NCI-H526 treated with DMSO at 0.1 percent for 48 hours (cell line): ENCODE measurements at regions not wholly inside any gene's neighbourhood (a gene's known extent, or its start where the extent isn't known, plus 50 kb on each side); places are given as distances from the start of the nearest gene placed in this dataset.
"Not testable (repeated sequence)": the region's sequence is repeated elsewhere in the genome, so short reads cannot be mapped to it uniquely, and the experiment has no call there.

ENCODE experiments used
- DNase-seq: peaks from one replicate; lab custom pipeline; 2025; lab: John Stamatoyannopoulos, UW

GRCh38 chr11:109939166-109939810 lies 153.9 kb upstream of the ZC3H12C start:
- peak; percentile 96 for DNase-seq

DNA sequence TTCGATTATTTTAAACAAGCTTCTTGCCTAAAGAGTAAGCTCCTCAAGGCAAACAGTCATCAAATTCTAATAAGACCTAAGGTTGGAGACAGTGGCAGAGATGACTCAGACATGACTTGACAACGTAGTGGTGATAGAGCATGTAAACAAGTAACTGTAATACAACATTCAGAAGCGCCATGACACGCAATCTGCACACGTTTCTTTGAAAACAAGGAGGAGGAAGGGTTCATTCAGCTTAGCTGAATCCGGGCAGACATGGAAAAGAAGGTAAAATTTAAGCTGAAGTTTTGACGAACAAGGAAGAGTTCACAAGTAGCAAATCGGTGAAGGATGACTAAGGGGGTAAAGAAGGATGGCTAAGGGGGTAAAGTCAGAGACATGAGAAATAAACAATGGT lies 152.4 kb upstream of the ZC3H12C start:
- DNase-seq: no peak

DNA sequence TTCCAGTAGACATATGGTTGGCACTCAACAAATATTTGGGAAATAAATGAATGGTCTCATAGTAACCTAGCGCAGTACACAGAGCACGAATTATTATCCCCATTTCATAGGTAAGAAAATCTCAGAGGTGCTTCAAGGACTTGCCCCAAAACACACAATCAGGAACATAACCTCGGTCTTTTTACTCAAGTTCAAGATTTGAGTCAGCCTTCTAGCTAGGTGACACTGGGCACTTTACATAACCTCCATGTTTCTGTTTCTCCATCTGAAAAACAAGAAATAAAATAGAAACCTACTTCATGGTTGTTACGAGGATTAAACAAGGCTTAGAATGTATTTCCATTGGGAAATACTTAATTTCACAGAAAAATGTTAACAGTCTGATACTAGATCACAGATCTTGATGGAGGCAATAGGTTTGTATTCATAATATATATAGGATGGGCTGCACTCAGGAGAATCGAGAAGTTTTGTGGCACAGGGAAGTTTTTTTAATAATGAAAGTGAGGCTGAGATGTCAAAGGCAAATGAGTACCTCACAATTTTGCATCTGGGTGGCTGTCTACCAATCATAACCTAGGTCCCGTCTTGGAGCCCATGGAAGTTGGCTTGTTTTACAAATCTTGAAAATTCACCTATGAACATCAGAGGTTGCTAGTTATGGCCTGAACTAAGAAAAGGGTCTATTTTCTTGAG lies 147.4 kb upstream of the ZC3H12C start:
- no peak for DNase-seq

DNA sequence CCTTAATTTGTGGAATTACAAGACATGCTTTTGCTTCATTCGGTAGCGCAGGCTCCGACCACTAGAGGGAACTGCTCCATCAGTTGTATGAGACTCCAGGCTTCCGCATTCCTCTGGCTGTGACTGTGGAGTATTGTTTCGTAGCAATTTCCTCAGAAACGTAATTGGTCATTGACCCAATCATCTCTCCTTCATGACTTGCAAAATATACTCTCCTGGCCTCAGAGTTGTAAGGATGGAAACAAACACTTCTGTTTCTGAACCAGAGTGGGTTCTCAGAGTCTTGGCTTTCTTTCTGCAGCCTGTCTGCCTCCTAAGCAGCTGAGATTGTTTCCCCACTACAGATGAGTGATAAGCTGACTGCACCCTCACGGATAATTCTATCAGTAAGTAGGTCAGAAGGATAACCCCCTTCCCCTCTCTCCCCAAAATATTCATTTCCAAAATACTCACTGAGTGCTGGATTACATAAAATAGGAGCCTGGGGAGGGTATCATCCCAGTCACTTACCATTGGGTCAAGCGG lies 146.8 kb upstream of the ZC3H12C start:
- peak; percentile 86 for DNase-seq

DNA sequence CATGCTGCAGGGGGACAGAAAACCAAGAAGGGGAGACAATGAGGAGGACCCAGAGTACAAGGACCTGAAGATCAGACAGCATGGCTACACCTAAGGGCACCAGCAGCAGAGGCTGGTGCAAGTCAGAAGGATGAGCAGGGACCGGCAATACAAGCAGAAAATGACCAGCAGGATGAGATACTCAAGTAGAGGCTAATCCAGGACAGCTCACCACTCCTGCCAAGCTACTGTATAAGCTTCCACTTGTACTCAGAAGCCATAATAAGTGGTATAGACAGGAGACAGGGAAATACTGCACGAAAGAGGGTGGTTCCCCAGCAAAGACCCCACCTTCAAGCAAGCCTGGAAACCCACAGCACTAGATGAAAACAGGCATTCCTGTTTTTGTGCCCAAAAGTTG lies 138.7 kb upstream of the ZC3H12C start:
- DNase-seq: no peak

- no peak for DNase-seq
Measured at GRCh38 chr11:109956124-109956793, 136.9 kb upstream of the ZC3H12C start.

- no peak for DNase-seq
Measured at GRCh38 chr11:109957000-109957399, 136.2 kb upstream of the ZC3H12C start.

DNA sequence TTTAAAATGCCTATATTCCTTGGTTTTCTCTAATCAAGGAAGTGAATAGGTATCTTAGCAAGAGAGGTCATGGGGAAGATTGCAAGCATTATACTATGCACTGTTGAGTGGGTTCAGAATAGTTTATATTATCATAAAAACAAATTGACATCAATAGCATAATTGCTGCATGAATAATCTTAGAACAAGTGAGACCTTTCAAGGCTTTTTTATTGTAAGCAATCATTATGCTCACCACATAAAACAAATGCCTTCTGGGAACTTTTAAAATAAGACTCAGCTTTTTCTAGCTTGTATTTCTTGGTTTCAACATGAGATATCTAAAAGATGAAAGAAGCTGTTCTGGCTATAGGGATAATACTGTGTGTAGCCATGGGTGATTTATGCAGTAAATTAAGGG lies 135.6 kb upstream of the ZC3H12C start:
- DNase-seq: no peak

- peak; percentile 37 for DNase-seq
Measured at GRCh38 chr11:109958131-109958820, 134.9 kb upstream of the ZC3H12C start.

DNA sequence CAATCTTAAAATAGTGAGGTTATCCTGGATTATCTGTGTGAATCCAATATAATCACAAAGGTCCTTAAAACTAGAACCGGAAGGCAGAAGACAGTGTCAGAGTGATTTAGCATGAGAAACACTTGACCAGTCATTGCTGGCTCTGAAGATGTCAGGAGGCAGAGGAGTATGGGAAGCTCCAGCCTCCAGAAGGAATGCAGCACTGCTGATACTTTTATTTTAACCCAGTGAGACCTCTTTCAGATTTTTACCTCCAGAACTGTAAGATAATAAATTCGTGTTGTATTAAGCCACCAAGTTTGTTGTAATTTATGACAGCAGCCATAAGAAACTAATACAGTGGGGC lies 134.4 kb upstream of the ZC3H12C start:
- no peak for DNase-seq

DNA sequence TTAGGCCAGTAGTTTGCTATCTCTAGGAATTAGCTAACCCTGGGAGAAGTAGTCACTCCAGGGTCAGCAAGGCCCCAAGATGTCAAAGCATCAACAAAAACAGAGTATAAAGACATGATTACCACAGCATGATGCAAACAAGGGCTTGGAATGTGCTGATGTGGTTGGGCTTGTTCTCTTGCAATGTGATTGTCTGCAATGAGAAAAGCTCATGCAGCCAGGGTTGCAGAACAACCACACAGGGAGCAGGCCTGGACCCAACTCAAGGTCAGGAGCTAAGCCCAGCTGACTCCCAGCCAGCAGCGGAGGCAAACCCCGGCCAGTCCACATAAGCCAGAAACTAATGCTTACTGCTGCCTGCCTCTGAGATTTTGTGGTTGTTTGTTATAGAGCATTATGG lies 132.4 kb upstream of the ZC3H12C start:
- DNase-seq: no peak

DNA sequence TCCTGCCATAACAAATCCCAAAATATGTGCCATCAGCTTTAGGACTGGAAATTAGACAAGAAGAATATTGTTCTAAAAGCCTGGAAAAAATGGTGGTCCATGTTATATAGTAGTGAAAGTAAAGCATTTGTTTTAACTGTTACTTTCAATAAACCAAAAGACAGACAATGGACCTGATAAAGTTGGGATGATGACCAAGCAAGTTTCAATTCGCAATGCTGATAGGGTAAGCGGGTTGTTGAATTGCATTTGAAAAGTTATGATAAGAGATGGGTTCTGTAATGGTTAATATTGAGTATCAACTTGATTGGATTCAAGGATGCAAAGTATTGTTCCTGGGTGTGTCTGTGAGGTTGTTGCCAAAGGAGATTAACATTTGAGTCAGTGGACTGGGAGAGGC lies 131.9 kb upstream of the ZC3H12C start:
- DNase-seq: no peak

DNA sequence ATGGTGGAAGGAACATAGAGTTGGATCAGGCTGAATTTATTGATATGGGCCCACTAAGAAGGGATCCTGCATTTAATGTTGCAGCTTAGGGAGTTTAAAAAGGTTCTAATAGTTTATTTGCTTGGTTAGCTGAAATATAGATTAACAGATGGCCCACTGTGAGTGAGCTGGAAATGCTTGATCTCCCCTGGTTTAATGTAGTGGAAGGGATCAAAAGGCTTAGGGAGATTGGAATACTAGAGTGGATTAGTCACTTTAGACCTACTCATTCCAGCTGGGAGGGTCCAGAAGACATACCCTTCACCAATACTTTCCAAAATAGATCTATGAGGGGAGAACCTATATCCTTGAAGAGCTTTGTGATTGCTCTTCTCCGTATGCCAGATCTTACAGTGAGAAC lies 130.1 kb upstream of the ZC3H12C start:
- no peak for DNase-seq

GRCh38 chr11:109964487-109964886 lies 128.7 kb upstream of the ZC3H12C start:
- DNase-seq: no peak

- DNase-seq: not testable (repeated sequence)
Measured at GRCh38 chr11:109965445-109965844, 127.7 kb upstream of the ZC3H12C start.

- not testable (repeated sequence) for DNase-seq
Measured at GRCh38 chr11:109965926-109966325, 127.3 kb upstream of the ZC3H12C start.

DNA sequence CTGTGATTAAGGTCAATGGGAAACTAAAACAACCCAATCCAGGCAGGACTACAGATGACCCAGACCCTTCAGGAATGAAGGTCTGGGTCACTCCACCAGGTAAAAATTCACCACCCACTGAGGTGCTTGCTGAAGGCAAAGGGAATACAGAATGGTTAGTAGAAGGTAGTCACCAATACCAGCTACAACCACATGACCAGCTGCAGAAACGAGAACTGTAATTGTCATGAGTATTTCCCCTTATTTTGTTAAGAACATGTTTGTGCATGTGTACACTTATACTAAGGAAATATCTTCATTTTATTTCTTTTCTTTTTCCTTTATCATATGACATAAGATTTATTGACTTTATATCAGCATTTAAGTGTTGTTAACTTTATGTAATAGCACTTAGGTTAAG lies 126.1 kb upstream of the ZC3H12C start:
- DNase-seq: not testable (repeated sequence)

- no peak for DNase-seq
Measured at GRCh38 chr11:109968299-109968698, 124.9 kb upstream of the ZC3H12C start.

GRCh38 chr11:109968781-109969180 lies 124.4 kb upstream of the ZC3H12C start:
- DNase-seq: no peak

DNA sequence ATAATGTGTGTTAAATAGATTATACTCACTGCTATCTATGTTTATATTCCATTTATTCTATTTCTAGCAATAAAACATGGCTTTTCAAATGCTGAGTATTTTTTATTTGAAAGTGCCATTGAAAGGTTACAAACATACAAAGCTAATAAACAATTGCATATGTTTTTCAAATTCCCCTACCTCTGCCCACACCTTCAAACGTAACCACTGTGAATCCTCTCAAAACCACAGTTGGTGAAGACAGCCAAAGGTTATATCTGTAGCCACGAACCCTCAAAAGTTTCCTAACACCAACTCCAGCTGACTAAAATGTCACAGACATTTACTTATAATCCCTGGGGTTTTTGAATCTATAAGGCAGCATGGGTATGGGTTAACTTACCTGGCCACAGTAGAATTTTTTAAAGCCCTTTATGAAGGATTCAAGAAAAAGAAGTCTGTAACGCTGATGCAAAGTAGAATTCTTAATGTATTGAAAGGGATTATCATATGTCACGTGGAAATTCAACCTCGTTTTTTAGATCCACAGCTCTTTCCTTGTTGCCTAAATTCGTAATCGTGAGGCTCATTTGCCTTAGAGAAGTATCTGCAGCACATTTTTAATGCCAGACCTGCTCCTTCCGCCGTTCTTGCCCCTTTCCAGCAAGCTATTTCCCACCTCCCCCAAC lies 122.5 kb upstream of the ZC3H12C start:
- DNase-seq: no peak

DNA sequence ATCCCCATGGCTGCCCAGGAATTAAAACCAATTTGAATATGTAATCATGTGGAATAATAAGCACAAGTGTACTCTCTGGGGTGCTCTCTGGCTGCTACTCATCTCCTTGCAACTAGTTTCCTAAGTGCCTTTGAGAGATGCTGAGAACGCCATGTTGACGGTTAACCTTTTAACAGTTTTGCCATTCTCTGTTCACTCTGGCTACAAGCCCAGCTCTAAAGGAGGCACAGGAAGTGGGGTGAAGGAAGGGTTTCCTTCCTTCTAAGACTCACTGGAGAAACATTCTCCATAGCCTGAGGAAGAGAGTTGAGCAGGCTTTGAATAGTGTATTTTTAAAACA lies 122.0 kb upstream of the ZC3H12C start:
- peak; percentile 81 for DNase-seq

GRCh38 chr11:109972181-109972715 lies 120.9 kb upstream of the ZC3H12C start:
- DNase-seq: no peak
